Glutamatergic neuron (in vitro differentiated cells): ENCODE measurements at regions not wholly inside any gene's neighbourhood (a gene's known extent, or its start where the extent isn't known, plus 50 kb on each side); places are given as distances from the start of the nearest gene placed in this dataset.

Source experiments
- DNase-seq: peaks from one replicate; pipeline ENCODE4 v3.0.0; 2022
- H3K27ac Mint-ChIP-seq: one replicate; pipeline ENCODE4 v1.8.0; 2020; ENCODE audit warnings: mild to moderate bottlenecking, mixed read lengths, inconsistent platforms; ENCODE audit not compliant: unreplicated experiment
- H3K27me3 Mint-ChIP-seq: one replicate; pipeline ENCODE4 v1.8.0; 2020; ENCODE audit warnings: mild to moderate bottlenecking, moderate library complexity, mixed read lengths, inconsistent platforms; ENCODE audit not compliant: unreplicated experiment
- H3K36me3 Mint-ChIP-seq: one replicate; pipeline ENCODE4 v1.8.0; 2020; ENCODE audit warnings: mild to moderate bottlenecking, mixed read lengths, inconsistent platforms; ENCODE audit not compliant: unreplicated experiment
- H3K4me1 Mint-ChIP-seq: one replicate; pipeline ENCODE4 v1.8.0; 2020; ENCODE audit warnings: mild to moderate bottlenecking, low read depth, mixed read lengths, inconsistent platforms; ENCODE audit not compliant: unreplicated experiment
- H3K4me3 Mint-ChIP-seq: one replicate; pipeline ENCODE4 v1.8.0; 2020; ENCODE audit warnings: mild to moderate bottlenecking, mixed read lengths, inconsistent platforms; ENCODE audit not compliant: unreplicated experiment
- H3K9me3 Mint-ChIP-seq: one replicate; pipeline ENCODE4 v1.8.0; 2020; ENCODE audit warnings: mild to moderate bottlenecking, moderate library complexity, mixed read lengths, inconsistent platforms; ENCODE audit not compliant: unreplicated experiment
- TF ChIP-seq, protein P1 (sequence below): fragments of 200-600 bp; sonication (generic); IDR thresholded peaks from one replicate; pipeline ENCODE4 v1.5.0; 2021; ENCODE audit not compliant: partially characterized antibody, unreplicated experiment

DNA sequence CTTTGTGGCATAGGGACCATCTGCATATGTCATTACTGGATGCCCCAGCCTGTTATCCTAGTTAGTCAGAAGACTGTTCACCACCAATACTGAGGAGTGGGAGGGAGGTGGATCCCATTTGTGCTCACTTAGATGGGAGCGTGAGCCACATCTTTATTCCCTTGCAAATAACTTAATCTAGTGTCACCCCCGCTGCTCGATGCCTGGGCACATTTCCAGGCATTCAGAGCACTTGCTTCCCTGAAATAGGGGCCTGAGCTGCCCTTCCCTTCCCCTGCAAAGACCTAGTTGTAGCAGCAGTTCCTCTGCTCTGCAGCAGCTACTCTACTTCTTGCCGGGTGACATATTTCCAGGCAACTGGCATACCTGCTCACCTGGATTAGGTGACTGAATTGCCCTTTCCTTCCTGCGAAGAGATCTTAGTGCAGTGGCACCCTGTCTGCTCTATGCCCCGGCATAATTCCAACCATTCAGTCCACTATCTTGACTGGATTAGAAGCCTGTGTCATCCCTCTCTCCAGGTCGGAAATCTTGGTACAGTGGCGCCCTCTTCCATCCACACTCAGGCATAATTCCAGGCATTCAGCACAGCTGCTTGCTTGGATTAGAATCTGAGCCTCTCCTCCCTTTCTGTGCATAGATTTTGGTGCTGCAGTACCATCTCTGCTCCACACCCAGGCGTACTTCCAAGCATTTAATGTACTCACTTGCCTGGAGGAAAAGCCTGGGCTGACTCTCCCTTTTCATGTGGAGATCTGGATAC, 1389.1 kb upstream of the TMEFF2 start:
- Mint-ChIP-seq H3K27ac (no peak overlapping the region), H3K4me1 (peaks cover 7% of the 10 kb centered on the region), H3K27me3 (no peaks in the 10 kb centered on the region), H3K9me3 (no peaks in the 10 kb centered on the region), H3K36me3 (no peaks in the 10 kb centered on the region), H3K4me3 (no peak overlapping the region)
- TF ChIP-seq, protein P1, sequence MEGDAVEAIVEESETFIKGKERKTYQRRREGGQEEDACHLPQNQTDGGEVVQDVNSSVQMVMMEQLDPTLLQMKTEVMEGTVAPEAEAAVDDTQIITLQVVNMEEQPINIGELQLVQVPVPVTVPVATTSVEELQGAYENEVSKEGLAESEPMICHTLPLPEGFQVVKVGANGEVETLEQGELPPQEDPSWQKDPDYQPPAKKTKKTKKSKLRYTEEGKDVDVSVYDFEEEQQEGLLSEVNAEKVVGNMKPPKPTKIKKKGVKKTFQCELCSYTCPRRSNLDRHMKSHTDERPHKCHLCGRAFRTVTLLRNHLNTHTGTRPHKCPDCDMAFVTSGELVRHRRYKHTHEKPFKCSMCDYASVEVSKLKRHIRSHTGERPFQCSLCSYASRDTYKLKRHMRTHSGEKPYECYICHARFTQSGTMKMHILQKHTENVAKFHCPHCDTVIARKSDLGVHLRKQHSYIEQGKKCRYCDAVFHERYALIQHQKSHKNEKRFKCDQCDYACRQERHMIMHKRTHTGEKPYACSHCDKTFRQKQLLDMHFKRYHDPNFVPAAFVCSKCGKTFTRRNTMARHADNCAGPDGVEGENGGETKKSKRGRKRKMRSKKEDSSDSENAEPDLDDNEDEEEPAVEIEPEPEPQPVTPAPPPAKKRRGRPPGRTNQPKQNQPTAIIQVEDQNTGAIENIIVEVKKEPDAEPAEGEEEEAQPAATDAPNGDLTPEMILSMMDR, result no peak
- DNase-seq, result peak; percentile 57

DNA sequence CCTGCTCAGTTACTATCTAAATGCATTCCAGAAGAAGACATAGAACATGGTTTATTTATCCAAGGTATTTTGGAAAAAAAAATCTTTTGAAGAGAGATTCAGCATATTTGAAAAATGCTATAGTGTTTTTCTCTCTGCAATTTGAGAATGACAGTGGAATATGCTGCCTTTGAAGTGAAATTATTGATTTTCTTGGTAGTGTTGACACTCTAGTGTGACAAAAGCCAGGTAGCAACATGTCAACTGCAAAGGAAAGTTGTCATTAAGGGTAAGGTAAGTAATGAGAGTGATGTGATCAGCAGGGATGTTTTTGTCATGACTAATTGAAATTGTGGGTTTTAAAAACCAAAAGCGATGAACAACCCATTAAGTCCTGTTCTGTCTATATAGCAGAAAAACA, 1387.1 kb upstream of the TMEFF2 start:
- H3K27ac Mint-ChIP-seq, result no peak overlapping the region
- H3K27me3 Mint-ChIP-seq, result no peaks in the 10 kb centered on the region
- H3K9me3 Mint-ChIP-seq, result no peaks in the 10 kb centered on the region
- H3K4me1 Mint-ChIP-seq, result peaks cover 7% of the 10 kb centered on the region
- no peak overlapping the region for H3K4me3 Mint-ChIP-seq
- TF ChIP-seq, protein P1, result no peak
- DNase-seq, result no peak
- H3K36me3 Mint-ChIP-seq, result no peaks in the 10 kb centered on the region

DNA sequence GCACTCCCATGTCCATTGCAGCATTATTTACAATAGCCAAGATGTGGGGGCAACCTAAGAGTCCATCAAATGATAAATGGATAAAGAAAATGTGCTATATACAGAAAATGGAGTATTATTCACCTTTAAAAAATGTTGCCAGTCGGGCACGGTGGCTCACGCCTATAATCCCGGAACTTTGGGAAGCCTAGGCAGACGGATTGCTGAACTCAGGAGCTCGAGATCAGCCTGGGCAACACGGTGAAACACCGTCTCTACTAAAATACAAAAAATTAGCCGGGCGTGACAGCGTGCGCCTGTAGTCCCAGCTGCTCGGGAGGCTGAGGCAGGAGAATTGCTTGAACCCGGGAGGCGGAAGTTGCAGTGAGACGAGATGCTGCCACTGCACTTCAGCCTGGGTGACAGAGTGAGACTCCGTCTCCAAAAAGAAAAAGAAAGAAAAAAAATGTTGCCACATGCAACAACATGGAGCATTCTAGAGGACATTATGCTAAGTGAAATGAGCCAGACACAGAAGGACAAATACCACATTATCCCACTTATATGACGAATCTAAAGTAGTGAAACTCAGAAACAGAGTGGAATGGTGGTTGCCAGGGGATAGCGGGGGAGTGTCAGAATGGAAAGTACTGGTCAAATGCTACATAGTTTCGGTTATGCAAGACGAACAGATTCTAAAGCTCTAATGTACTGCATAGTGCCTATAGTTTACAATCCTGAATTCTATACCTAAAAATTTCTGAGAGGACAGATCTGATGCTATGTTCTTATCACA, 1385.6 kb upstream of the TMEFF2 start:
- TF ChIP-seq, protein P1, result no peak
- no peaks in the 10 kb centered on the region for H3K27me3 Mint-ChIP-seq
- H3K4me3 Mint-ChIP-seq, result no peak overlapping the region
- no peaks in the 10 kb centered on the region for H3K36me3 Mint-ChIP-seq
- H3K9me3 Mint-ChIP-seq, result no peaks in the 10 kb centered on the region
- peaks cover 7% of the 10 kb centered on the region for H3K4me1 Mint-ChIP-seq
- DNase-seq, result no peak
- H3K27ac Mint-ChIP-seq, result no peak overlapping the region

DNA sequence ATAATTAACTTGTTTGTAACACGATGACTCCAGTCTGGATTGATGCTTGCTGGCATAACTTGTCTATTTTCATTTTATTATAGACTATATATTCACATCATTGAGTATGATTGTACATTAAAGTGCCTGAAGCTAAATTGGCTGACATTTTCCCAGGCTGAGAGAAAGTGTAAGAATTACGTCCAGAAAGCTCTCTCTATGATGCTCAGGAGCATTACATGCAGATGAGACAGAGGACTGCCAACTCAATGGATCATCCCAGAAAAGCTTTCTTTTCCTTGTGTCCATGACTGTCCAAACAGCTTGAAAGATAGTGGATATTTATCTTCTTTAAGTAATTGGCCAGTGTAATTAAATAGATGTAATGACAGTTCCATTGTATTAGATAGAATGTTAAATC, 1372.2 kb upstream of the TMEFF2 start:
- H3K9me3 Mint-ChIP-seq, result no peaks in the 10 kb centered on the region
- H3K36me3 Mint-ChIP-seq, result no peaks in the 10 kb centered on the region
- TF ChIP-seq, protein P1, result no peak
- DNase-seq, result no peak
- H3K27me3 Mint-ChIP-seq, result no peaks in the 10 kb centered on the region
- H3K4me3 Mint-ChIP-seq, result no peak overlapping the region
- no peaks in the 10 kb centered on the region for H3K4me1 Mint-ChIP-seq
- H3K27ac Mint-ChIP-seq, result no peak overlapping the region

DNA sequence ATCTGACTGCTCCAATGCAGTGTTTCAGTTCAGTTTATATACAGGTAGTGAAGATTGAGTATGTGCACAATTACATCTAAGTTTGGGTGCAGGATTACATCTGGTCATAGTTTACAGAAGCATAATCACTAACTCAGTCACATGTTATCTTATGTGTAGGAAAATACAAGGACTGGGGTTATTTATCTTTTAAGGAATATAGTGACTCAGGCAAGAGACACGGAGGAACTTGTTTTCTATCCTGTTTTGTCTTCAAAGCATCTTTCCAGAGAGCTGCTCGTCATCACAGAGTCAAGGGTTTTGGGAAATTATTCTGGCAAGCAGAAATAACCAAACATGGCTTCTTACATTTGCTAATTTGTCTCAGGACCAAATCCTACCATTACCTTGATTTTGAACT, 1371.5 kb upstream of the TMEFF2 start:
- TF ChIP-seq, protein P1, result no peak
- no peaks in the 10 kb centered on the region for H3K36me3 Mint-ChIP-seq
- no peaks in the 10 kb centered on the region for H3K27me3 Mint-ChIP-seq
- H3K4me1 Mint-ChIP-seq, result no peaks in the 10 kb centered on the region
- no peak overlapping the region for H3K27ac Mint-ChIP-seq
- H3K9me3 Mint-ChIP-seq, result no peaks in the 10 kb centered on the region
- H3K4me3 Mint-ChIP-seq, result no peak overlapping the region
- no peak for DNase-seq
